ENCODE measurements at regions not wholly inside any gene's neighbourhood (a gene's known extent, or its start where the extent isn't known, plus 50 kb on each side); places are given as distances from the start of the nearest gene placed in this dataset.

DNA sequence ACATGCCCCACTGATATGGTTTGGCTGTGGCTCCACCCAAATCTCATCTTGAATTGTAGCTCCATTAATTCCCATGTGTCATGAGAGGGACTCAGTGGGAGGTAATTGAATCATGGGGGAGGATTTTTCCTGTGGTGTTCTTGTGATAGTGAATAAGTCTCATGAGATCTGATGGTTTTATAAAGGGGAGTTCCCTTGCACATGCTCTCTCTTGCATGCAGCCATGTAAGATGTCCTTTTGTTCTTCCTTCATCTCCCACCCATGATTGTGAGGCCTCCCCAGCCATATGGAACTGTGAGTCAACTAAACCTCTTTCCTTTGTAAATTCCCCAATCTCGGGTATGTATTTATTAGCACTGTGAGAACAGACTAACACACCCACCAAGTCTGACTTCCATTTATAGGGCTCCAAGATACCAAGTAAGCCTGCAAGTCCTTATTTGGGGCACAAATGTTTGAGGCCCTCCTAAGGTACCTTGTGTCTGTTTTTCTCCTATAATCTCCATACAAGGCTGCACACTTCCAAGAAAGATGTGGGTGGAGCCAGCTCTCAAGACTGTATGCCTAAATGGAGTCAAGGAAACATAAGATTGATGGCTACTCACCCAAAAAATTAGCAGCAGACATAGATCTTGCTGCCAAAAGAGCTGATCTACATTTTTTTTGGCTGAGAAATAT, 364.7 kb downstream of the TXNL1 start:
- H3K27me3 ChIP-seq (replicated peaks; ENCODE audit: control insufficient read depth, insufficient read depth, low read length), result no peaks in the 10 kb centered on the region
- no peaks in the 10 kb centered on the region for H3K4me1 ChIP-seq (ENCODE audit: control insufficient read depth, insufficient read depth, low read length)
- DNase-seq (ENCODE audit: low read depth), result no peak
- H3K9me3 ChIP-seq (ENCODE audit: control insufficient read depth, low read length), result no peaks in the 10 kb centered on the region
- no peaks in the 10 kb centered on the region for H3K36me3 ChIP-seq (ENCODE audit: control insufficient read depth, insufficient read depth, low read length, severe bottlenecking)
- no peak overlapping the region for H3K4me3 ChIP-seq (ENCODE audit: low read length)
- no peak overlapping the region for H3K9ac ChIP-seq (ENCODE audit: low read length)

DNA sequence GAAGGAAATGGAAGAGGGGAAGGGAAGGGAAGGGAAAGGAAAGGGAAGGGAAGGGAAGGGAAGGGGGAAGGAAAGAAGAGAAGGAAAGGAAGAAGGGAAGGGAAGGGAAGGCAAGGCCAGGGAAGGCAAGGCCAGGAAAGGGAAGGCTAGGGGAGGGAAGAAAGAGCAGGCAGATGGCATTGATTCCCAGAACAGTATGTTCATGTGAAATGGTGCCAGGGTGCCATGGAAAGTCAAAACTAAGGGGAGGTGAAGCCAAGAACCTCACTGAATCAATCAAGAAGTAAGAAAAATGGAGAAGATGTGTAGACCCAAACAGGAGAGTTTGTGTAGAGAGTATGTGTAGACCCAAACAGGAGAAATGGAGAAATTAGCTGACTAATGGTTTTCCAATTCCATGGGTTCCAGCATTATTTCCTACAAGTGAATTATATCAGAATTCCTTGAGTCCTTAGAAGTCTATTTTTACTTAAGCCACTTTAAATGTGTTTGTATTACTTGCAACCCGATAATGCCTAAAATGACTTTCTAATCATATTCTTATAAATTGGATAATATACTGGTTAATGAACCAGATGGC, 367.6 kb downstream of the TXNL1 start:
- no peaks in the 10 kb centered on the region for H3K27me3 ChIP-seq (replicated peaks; ENCODE audit: control insufficient read depth, insufficient read depth, low read length)
- H3K9ac ChIP-seq (ENCODE audit: low read length), result no peak overlapping the region
- no peaks in the 10 kb centered on the region for H3K4me1 ChIP-seq (ENCODE audit: control insufficient read depth, insufficient read depth, low read length)
- H3K36me3 ChIP-seq (ENCODE audit: control insufficient read depth, insufficient read depth, low read length, severe bottlenecking), result no peaks in the 10 kb centered on the region
- H3K4me3 ChIP-seq (ENCODE audit: low read length), result no peak overlapping the region
- DNase-seq (ENCODE audit: low read depth), result no peak
- H3K9me3 ChIP-seq (ENCODE audit: control insufficient read depth, low read length), result no peaks in the 10 kb centered on the region

GRCh38 chr18:56269958-56270357, 368.4 kb downstream of the TXNL1 start:
- H3K4me1 ChIP-seq (ENCODE audit: control insufficient read depth, insufficient read depth, low read length), result no peaks in the 10 kb centered on the region
- H3K9me3 ChIP-seq (ENCODE audit: control insufficient read depth, low read length), result no peaks in the 10 kb centered on the region
- H3K9ac ChIP-seq (ENCODE audit: low read length), result no peak overlapping the region
- no peak overlapping the region for H3K4me3 ChIP-seq (ENCODE audit: low read length)
- no peaks in the 10 kb centered on the region for H3K27me3 ChIP-seq (replicated peaks; ENCODE audit: control insufficient read depth, insufficient read depth, low read length)
- no peaks in the 10 kb centered on the region for H3K36me3 ChIP-seq (ENCODE audit: control insufficient read depth, insufficient read depth, low read length, severe bottlenecking)
- peak; percentile 5 for DNase-seq (ENCODE audit: low read depth)

DNA sequence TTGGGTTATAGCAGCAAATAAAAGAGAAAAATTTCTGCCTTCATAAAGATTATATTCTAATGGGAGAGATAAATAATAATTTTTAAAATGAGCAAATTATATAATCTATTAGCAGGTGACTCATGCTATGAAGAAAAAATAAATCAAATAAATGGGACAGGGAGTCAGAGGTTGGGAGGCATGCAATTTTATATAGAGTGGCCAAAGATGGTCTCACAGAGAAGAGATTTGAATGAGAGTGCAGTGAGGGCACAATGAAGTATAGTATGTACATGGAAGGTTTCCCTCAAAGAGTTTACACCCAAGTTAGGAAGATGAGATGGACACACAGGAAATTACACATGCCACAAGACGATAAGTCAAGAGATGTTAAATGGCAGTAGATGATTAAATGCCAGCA, 369.4 kb downstream of the TXNL1 start:
- no peaks in the 10 kb centered on the region for H3K36me3 ChIP-seq (ENCODE audit: control insufficient read depth, insufficient read depth, low read length, severe bottlenecking)
- no peaks in the 10 kb centered on the region for H3K9me3 ChIP-seq (ENCODE audit: control insufficient read depth, low read length)
- no peak overlapping the region for H3K9ac ChIP-seq (ENCODE audit: low read length)
- no peak for DNase-seq (ENCODE audit: low read depth)
- no peaks in the 10 kb centered on the region for H3K4me1 ChIP-seq (ENCODE audit: control insufficient read depth, insufficient read depth, low read length)
- no peak overlapping the region for H3K4me3 ChIP-seq (ENCODE audit: low read length)
- H3K27me3 ChIP-seq (replicated peaks; ENCODE audit: control insufficient read depth, insufficient read depth, low read length), result no peaks in the 10 kb centered on the region

DNA sequence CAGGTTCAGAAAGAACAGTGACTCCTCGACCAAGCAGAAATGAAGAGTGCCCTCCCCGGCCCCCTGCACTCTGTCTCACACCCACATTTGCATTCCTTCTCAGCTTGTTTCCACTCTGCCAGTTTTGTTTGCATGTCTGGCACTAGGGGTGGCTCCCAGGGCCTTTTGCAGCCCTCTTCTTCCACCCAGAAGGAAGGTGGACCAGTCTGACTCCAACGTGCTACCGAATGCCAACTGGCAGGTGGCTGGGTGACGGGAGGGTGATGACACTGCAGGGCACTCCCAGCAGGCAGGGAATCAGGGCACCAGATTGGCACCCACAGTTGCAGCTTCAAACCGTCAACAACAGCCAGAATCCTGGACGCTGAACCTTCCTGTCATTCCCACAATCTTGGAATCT, 371.1 kb downstream of the TXNL1 start:
- Histone ChIP-seq H3K4me1 (ENCODE audit: control insufficient read depth, insufficient read depth, low read length) (no peaks in the 10 kb centered on the region), H3K9ac (ENCODE audit: low read length) (no peak overlapping the region), H3K27me3 (replicated peaks; ENCODE audit: control insufficient read depth, insufficient read depth, low read length) (no peaks in the 10 kb centered on the region), H3K9me3 (ENCODE audit: control insufficient read depth, low read length) (no peaks in the 10 kb centered on the region), H3K36me3 (ENCODE audit: control insufficient read depth, insufficient read depth, low read length, severe bottlenecking) (no peaks in the 10 kb centered on the region), H3K4me3 (ENCODE audit: low read length) (no peak overlapping the region)
- no peak for DNase-seq (ENCODE audit: low read depth)

- Histone ChIP-seq H3K36me3 (ENCODE audit: control insufficient read depth, insufficient read depth, low read length, severe bottlenecking) (no peaks in the 10 kb centered on the region), H3K27me3 (replicated peaks; ENCODE audit: control insufficient read depth, insufficient read depth, low read length) (no peaks in the 10 kb centered on the region), H3K9ac (ENCODE audit: low read length) (no peak overlapping the region), H3K9me3 (ENCODE audit: control insufficient read depth, low read length) (no peaks in the 10 kb centered on the region), H3K4me1 (ENCODE audit: control insufficient read depth, insufficient read depth, low read length) (peaks cover 24% of the 10 kb centered on the region), H3K4me3 (ENCODE audit: low read length) (no peak overlapping the region)
- DNase-seq (ENCODE audit: low read depth), result peak; percentile 56
Observed at GRCh38 chr18:56258178-56258577, 380.2 kb downstream of the TXNL1 start.

- Histone ChIP-seq H3K27me3 (replicated peaks; ENCODE audit: control insufficient read depth, insufficient read depth, low read length) (no peaks in the 10 kb centered on the region), H3K4me1 (ENCODE audit: control insufficient read depth, insufficient read depth, low read length) (peaks cover 29% of the 10 kb centered on the region), H3K9me3 (ENCODE audit: control insufficient read depth, low read length) (no peaks in the 10 kb centered on the region), H3K4me3 (ENCODE audit: low read length) (peak overlapping the region; percentile 7), H3K9ac (ENCODE audit: low read length) (no peak overlapping the region), H3K36me3 (ENCODE audit: control insufficient read depth, insufficient read depth, low read length, severe bottlenecking) (no peaks in the 10 kb centered on the region)
- DNase-seq (ENCODE audit: low read depth), result peak; percentile 72
Observed at GRCh38 chr18:56257205-56257604, 381.2 kb downstream of the TXNL1 start.

- Histone ChIP-seq H3K4me1 (ENCODE audit: control insufficient read depth, insufficient read depth, low read length) (peaks cover 29% of the 10 kb centered on the region), H3K27me3 (replicated peaks; ENCODE audit: control insufficient read depth, insufficient read depth, low read length) (no peaks in the 10 kb centered on the region), H3K4me3 (ENCODE audit: low read length) (peak overlapping the region; percentile 7), H3K9ac (ENCODE audit: low read length) (no peak overlapping the region), H3K9me3 (ENCODE audit: control insufficient read depth, low read length) (no peaks in the 10 kb centered on the region), H3K36me3 (ENCODE audit: control insufficient read depth, insufficient read depth, low read length, severe bottlenecking) (no peaks in the 10 kb centered on the region)
- DNase-seq (ENCODE audit: low read depth), result no peak
Observed at GRCh38 chr18:56256659-56257058, 381.7 kb downstream of the TXNL1 start.

DNA sequence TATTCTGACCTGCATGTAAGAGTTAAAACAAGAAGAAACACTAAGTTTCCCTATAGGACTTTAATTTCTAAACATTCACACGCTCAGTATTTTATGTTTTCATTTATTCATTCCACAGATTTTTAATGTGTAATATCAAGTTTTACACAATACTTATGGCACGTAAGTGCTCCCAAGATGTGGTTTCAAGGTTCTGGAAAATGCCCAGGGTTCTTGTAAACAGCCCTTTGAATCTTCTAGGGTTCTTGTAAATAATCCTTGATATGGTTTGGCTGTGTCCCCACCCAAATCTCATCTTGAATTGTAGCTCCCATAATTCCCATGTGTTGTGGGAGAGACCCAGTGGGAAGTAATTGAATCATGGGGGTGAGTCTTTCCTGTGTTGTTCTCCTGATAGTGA, 383.0 kb downstream of the TXNL1 start:
- Histone ChIP-seq H3K4me3 (ENCODE audit: low read length) (no peak overlapping the region), H3K9ac (ENCODE audit: low read length) (no peak overlapping the region), H3K4me1 (ENCODE audit: control insufficient read depth, insufficient read depth, low read length) (peaks cover 29% of the 10 kb centered on the region), H3K27me3 (replicated peaks; ENCODE audit: control insufficient read depth, insufficient read depth, low read length) (no peaks in the 10 kb centered on the region), H3K36me3 (ENCODE audit: control insufficient read depth, insufficient read depth, low read length, severe bottlenecking) (no peaks in the 10 kb centered on the region), H3K9me3 (ENCODE audit: control insufficient read depth, low read length) (no peaks in the 10 kb centered on the region)
- DNase-seq (ENCODE audit: low read depth), result no peak

GRCh38 chr18:56252456-56252855, 385.9 kb downstream of the TXNL1 start:
- Histone ChIP-seq H3K27me3 (replicated peaks; ENCODE audit: control insufficient read depth, insufficient read depth, low read length) (no peaks in the 10 kb centered on the region), H3K9ac (ENCODE audit: low read length) (no peak overlapping the region), H3K4me3 (ENCODE audit: low read length) (no peak overlapping the region), H3K4me1 (ENCODE audit: control insufficient read depth, insufficient read depth, low read length) (peaks cover 16% of the 10 kb centered on the region), H3K36me3 (ENCODE audit: control insufficient read depth, insufficient read depth, low read length, severe bottlenecking) (no peaks in the 10 kb centered on the region), H3K9me3 (ENCODE audit: control insufficient read depth, low read length) (no peaks in the 10 kb centered on the region)
- DNase-seq (ENCODE audit: low read depth), result no peak

DNA sequence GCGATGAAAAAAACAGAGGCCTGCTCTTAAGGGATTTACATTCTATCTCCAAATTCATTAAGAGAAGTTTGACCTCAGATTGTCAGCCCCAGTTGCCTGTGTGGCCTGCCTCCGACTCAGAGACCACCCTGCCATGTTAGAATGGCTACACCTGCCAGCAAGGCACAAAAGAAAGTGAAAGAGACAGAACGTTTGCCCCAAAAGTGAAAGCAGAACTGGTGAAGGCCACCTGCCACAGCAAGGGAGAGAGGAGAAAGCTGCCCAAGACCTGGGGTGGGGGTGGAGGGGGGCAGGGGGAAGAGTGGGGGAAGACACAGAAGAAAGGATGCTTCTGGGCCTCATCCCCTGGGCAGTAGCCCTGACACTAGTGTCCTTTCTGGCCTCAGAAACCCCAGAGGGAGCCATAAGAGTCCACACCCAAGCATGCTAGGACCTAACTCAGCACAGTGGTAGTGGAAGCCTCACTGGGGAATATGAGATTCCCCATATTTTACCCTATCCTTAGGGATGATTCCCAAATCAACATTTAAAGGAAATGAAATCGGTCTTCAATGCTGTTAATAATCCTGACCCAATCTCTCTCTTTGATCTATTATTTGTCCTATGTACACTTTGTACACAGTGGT, 389.7 kb downstream of the TXNL1 start:
- Histone ChIP-seq H3K36me3 (ENCODE audit: control insufficient read depth, insufficient read depth, low read length, severe bottlenecking) (no peaks in the 10 kb centered on the region), H3K27me3 (replicated peaks; ENCODE audit: control insufficient read depth, insufficient read depth, low read length) (no peaks in the 10 kb centered on the region), H3K9ac (ENCODE audit: low read length) (no peak overlapping the region), H3K4me1 (ENCODE audit: control insufficient read depth, insufficient read depth, low read length) (peaks cover 13% of the 10 kb centered on the region), H3K4me3 (ENCODE audit: low read length) (no peak overlapping the region), H3K9me3 (ENCODE audit: control insufficient read depth, low read length) (no peaks in the 10 kb centered on the region)
- DNase-seq (ENCODE audit: low read depth), result no peak

Data from adipocyte (in vitro differentiated cells).